WTC11 (cell line): ENCODE measurements at regions not wholly inside any gene's neighbourhood (a gene's known extent, or its start where the extent isn't known, plus 50 kb on each side); places are given as distances from the start of the nearest gene placed in this dataset.

ENCODE experiments used
- ATAC-seq: fragments of 200-7000 bp; cut with Tn5 transposase; 2 replicates; pipeline ENCODE4 v1.10.0; 2021; ENCODE audit warnings: mild to moderate bottlenecking, moderate library complexity
- CTCF ChIA-PET: fragments of 300-600 bp; sonication (Branson Sonifier 250); formaldehyde crosslinking; loops from one replicate; lab custom pipeline; 2021; ENCODE audit warnings: antibody characterized with exemption; lab: Charles Lee
- POLR2A ChIA-PET: fragments of 350-600 bp; sonication (Branson Sonifier 250); formaldehyde crosslinking; loops from one replicate; lab custom pipeline; 2021; ENCODE audit warnings: antibody characterized with exemption; lab: Charles Lee
- DNase-seq: peaks from one replicate; pipeline ENCODE4 v3.0.0; 2021; ENCODE audit warnings: low spot score
- H3K27ac Mint-ChIP-seq: 2 replicates; pipeline ENCODE4 v1.8.0; 2021; ENCODE audit warnings: mixed read lengths
- H3K27me3 Mint-ChIP-seq: 2 replicates; pipeline ENCODE4 v1.8.0; 2021; ENCODE audit warnings: low read depth, mild to moderate bottlenecking, moderate library complexity, mixed read lengths
- H3K36me3 Mint-ChIP-seq: 2 replicates; pipeline ENCODE4 v1.8.0; 2021; ENCODE audit warnings: mixed read lengths
- H3K4me1 Mint-ChIP-seq: 2 replicates; pipeline ENCODE4 v1.8.0; 2022; ENCODE audit warnings: mixed read lengths
- H3K4me3 Mint-ChIP-seq: 2 replicates; pipeline ENCODE4 v1.8.0; 2021; ENCODE audit warnings: mild to moderate bottlenecking, moderate library complexity, mixed read lengths
- H3K9me3 Mint-ChIP-seq: 2 replicates; pipeline ENCODE4 v1.8.0; 2021; ENCODE audit warnings: mixed read lengths
- AFF4 ChIP-seq: sonication (generic); formaldehyde crosslinking; IDR thresholded peaks from 2 replicates; pipeline ENCODE4 v1.8.1; 2023; ENCODE audit warnings: mild to moderate bottlenecking, missing genetic modification reagents, borderline replicate concordance
- ATF3 ChIP-seq: sonication (generic); formaldehyde crosslinking; conservative IDR thresholded peaks from 2 replicates; pipeline ENCODE4 v1.8.1; 2022; ENCODE audit warnings: mild to moderate bottlenecking, missing genetic modification reagents
- CBFB ChIP-seq: sonication (generic); formaldehyde crosslinking; IDR thresholded peaks from 2 replicates; pipeline ENCODE4 v1.8.1; 2022; ENCODE audit warnings: mild to moderate bottlenecking, low read depth, missing genetic modification reagents
- CDX4 ChIP-seq: fragments of 250-450 bp; sonication (Bioruptor Pico); IDR thresholded peaks from 2 replicates; pipeline ENCODE4 v1.9.0; 2021; ENCODE audit warnings: moderate library complexity, mild to moderate bottlenecking, inconsistent platforms, borderline replicate concordance
- HMGA2 ChIP-seq: fragments of 250-450 bp; sonication (Bioruptor Pico); IDR thresholded peaks from 2 replicates; pipeline ENCODE4 v1.4.0; 2021; ENCODE audit warnings: mild to moderate bottlenecking, moderate library complexity
- MAX ChIP-seq: sonication (generic); formaldehyde crosslinking; IDR thresholded peaks from 2 replicates; pipeline ENCODE4 v1.8.0; 2022; ENCODE audit warnings: mild to moderate bottlenecking, missing genetic modification reagents
- MYBL2 ChIP-seq: sonication (generic); formaldehyde crosslinking; IDR thresholded peaks from 2 replicates; pipeline ENCODE4 v1.8.1; 2023; ENCODE audit warnings: mild to moderate bottlenecking, moderate library complexity, missing genetic modification reagents
- NR2C2 ChIP-seq: sonication (generic); formaldehyde crosslinking; IDR thresholded peaks from 2 replicates; pipeline ENCODE4 v1.8.0; 2022; ENCODE audit warnings: mild to moderate bottlenecking, missing genetic modification reagents
- SMAD3 ChIP-seq: sonication (generic); formaldehyde crosslinking; IDR thresholded peaks from 2 replicates; pipeline ENCODE4 v1.8.0; 2022; ENCODE audit warnings: missing genetic modification reagents, mild to moderate bottlenecking, borderline replicate concordance
- SOX15 ChIP-seq: fragments of 250-450 bp; sonication (Bioruptor Pico); IDR thresholded peaks from 2 replicates; pipeline ENCODE4 v1.9.0; 2021; ENCODE audit warnings: mild to moderate bottlenecking
- STAT6 ChIP-seq: sonication (generic); formaldehyde crosslinking; conservative IDR thresholded peaks from 2 replicates; pipeline ENCODE4 v1.8.1; 2023; ENCODE audit warnings: mild to moderate bottlenecking, low read depth, missing genetic modification reagents, moderate library complexity
- ZMAT4 ChIP-seq: fragments of 250-450 bp; sonication (Bioruptor Pico); IDR thresholded peaks from 2 replicates; pipeline ENCODE4 v1.9.0; 2021; ENCODE audit warnings: mild to moderate bottlenecking
- ZNF121 ChIP-seq: sonication (generic); formaldehyde crosslinking; IDR thresholded peaks from 2 replicates; pipeline ENCODE4 v1.8.0; 2023; ENCODE audit warnings: missing genetic modification reagents
- ZNF138 ChIP-seq: sonication (generic); formaldehyde crosslinking; conservative IDR thresholded peaks from 2 replicates; pipeline ENCODE4 v1.8.1; 2022; ENCODE audit warnings: mild to moderate bottlenecking, moderate library complexity, missing genetic modification reagents
- ZNF281 ChIP-seq: sonication (generic); formaldehyde crosslinking; IDR thresholded peaks from 2 replicates; pipeline ENCODE4 v1.8.0; 2023; ENCODE audit warnings: mild to moderate bottlenecking, missing genetic modification reagents
- ZNF317 ChIP-seq: sonication (generic); formaldehyde crosslinking; IDR thresholded peaks from 2 replicates; pipeline ENCODE4 v1.8.1; 2023; ENCODE audit warnings: low read depth, mild to moderate bottlenecking, moderate library complexity, missing genetic modification reagents, borderline replicate concordance
- ZNF396 ChIP-seq: fragments of 250-450 bp; sonication (Bioruptor Pico); IDR thresholded peaks from 2 replicates; pipeline ENCODE4 v1.8.0; 2021; ENCODE audit warnings: mild to moderate bottlenecking, moderate library complexity, borderline replicate concordance
- ZSCAN18 ChIP-seq: fragments of 250-450 bp; sonication (Bioruptor Pico); IDR thresholded peaks from 2 replicates; pipeline ENCODE4 v2.1.2; 2022; ENCODE audit warnings: mild to moderate bottlenecking, moderate library complexity

- Mint-ChIP-seq H3K9me3 (no peaks in the 10 kb centered on the region), H3K36me3 (no peaks in the 10 kb centered on the region), H3K27ac (no peak overlapping the region), H3K27me3 (no peaks in the 10 kb centered on the region), H3K4me1 (peaks cover 4% of the 10 kb centered on the region), H3K4me3 (no peak overlapping the region)
- CTCF ChIA-PET = no interaction called here
- DNase-seq (no peak), ATAC-seq (peak; percentile 55; the same call in 1 of the 2 replicates)
- TF ChIP-seq CBFB (CRISPR knock-in tag) (no peak), ATF3 (CRISPR knock-in tag) (no peak)
- POLR2A ChIA-PET = no interaction called here
These were observed 170.1 kb upstream of the SEMA3A start for GRCh38 chr7:84364708-84365107.

GRCh38 chr7:84363741-84364140 lies 169.2 kb upstream of the SEMA3A start:
- no peak for ATAC-seq
- Mint-ChIP-seq H3K4me3 (no peak overlapping the region), H3K27ac (no peak overlapping the region), H3K27me3 (no peaks in the 10 kb centered on the region), H3K9me3 (0 out of 2 replicates have a peak, but pooled peaks cover under 1% of the 10 kb centered on the region), H3K36me3 (no peaks in the 10 kb centered on the region), H3K4me1 (peaks cover 4% of the 10 kb centered on the region)
- DNase-seq = no peak
- TF ChIP-seq SMAD3 (CRISPR knock-in tag) (no peak), SOX15 (CRISPR knock-in tag) (no peak), NR2C2 (CRISPR knock-in tag) (no peak), ZSCAN18 (no peak), ZNF281 (CRISPR knock-in tag) (no peak), AFF4 (CRISPR knock-in tag) (no peak), ZNF317 (CRISPR knock-in tag) (no peak), CDX4 (CRISPR knock-in tag) (no peak), MYBL2 (no peak), HMGA2 (CRISPR knock-in tag) (no peak), ZNF121 (CRISPR knock-in tag) (no peak), ZNF138 (no peak), MAX (CRISPR knock-in tag) (no peak), STAT6 (CRISPR knock-in tag) (no peak), ZMAT4 (CRISPR knock-in tag) (no peak), ZNF396 (CRISPR knock-in tag) (no peak)
- CTCF ChIA-PET = no interaction called here
- POLR2A ChIA-PET = no interaction called here
